HuH-7.5 (cell line): ENCODE measurements at regions not wholly inside any gene's neighbourhood (a gene's known extent, or its start where the extent isn't known, plus 50 kb on each side); places are given as distances from the start of the nearest gene placed in this dataset.

Source experiments
- DNase-seq: peaks from one replicate; pipeline ENCODE4 v3.0.0; 2011; ENCODE audit warnings: low spot score

DNA sequence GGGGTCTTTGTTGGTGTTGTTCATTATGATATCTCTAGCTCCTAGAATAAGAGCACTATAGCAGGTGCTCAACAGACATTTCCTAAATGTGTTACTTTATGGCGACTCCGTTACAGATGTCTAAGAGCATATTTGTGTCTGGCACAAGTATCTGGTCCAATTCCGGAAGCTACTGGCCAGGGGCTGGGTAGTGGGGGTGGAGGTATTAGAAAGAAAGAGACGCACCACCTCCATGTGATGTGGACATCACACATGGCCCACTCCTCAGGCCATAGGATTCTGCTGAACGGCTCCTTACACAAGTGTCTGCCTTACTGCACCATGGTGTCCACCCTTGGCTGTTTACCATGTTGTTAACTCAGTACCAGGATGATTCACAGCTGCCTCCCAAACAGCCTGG is 296.8 kb upstream of the MKI67 start:
- no peak for DNase-seq

DNA sequence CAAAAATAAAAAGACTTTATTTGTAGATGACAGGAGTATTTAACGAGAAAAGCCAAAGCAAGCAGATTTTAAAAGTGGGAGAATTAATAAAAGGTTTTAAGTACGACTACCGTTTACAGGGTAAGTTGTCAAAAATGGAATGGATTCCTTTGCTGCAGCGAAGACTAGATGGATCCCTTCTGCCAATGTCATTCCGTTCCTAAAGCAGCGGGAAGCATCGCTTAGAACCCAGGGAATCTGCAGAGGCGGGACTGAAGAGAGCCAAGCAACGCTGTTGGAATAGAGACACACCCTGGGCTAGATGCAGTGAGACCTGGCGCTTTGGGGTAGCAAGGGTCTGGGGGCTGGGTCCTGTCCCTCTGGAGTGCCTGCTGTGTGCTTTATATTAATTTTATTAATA is 303.1 kb upstream of the MKI67 start:
- DNase-seq: no peak

DNA sequence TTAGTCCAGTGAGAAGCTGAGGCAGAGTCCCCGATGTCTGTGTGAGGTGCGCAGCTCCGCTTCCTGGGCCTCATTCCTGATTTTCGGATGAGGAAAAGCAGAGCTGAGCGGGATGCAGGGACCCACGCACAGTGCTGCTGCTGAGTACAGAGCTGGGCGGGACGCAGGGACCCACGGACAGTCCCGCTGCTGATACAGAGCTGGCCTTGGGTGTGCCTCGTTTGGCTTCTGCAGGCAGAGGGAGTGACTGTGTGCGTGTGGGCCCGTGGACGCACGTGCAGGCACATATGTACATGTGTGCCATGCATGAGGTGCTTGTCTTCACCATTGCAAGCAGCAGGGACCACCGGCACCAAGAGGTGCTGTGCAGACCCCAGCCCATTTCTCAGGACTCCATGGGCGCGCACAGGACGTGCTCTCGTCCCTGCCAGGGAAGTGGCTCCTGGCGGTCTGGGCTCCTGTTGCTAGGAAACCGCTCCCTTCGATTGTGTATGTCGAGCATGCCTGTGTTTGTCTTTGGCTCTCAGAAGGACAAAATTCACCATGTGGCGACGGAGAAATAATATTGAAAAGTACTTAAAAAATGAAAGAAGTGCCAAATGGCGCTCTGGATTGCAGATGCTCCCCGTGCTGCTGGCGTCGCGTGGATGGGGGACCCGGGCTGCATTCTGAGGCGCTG is 303.8 kb upstream of the MKI67 start:
- no peak for DNase-seq

DNA sequence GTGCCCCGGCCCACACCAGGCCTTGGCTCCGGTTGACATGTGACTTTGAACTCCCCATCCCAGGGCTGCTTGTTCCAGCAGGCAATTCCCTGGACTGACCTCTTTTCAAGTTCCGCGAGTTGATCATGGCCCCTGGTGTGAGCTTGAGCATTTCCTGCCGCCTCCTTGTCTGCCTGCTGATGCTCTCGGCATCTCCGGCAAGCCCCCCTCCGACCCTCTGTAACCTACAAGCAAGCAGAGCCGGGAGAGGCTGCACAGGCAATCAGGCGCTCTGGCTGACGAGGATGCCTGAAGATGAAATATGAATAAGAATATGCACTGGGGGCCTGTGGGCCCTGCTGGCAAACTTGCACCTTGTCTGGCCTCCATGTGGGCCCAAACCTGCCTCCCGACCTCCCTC is 304.9 kb upstream of the MKI67 start:
- DNase-seq: no peak

DNA sequence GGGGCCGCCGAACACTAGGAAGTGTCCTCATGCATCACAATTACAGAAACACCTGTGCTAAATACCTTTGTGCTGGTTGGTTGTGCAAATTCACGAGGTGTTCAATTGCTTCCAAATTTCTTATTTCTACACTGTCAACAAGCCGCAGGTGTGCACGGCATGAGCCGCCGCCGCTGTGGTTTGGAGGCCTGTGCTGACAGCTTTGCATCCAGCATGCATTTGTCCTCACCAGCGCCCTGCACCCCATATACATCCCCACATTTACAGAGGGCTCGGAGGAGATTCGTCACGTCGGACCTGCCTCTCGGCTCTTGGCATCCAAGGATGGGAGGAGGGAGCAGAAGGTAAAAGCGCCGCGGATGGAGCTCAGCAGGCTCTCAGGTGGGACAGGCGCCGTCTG is 305.3 kb upstream of the MKI67 start:
- no peak for DNase-seq

DNA sequence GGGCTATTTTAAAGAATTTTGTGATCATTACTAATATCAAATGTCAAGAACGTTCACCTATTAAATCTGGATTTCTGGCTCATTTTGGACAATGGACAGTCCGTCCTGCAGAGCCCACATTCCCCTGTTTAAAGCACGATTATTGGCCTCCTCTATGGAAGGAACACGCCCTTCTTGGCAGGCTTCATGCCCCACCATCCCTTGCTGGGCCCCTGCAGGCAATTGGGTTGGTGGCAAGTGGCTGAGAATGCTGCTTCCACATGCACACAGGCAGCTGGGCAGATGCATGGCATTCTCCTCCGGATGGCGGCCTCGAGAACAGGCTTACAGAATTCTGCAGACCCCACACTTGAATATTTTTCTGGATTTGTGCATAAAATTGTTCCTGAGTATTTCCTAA is 305.8 kb upstream of the MKI67 start:
- DNase-seq: no peak

DNA sequence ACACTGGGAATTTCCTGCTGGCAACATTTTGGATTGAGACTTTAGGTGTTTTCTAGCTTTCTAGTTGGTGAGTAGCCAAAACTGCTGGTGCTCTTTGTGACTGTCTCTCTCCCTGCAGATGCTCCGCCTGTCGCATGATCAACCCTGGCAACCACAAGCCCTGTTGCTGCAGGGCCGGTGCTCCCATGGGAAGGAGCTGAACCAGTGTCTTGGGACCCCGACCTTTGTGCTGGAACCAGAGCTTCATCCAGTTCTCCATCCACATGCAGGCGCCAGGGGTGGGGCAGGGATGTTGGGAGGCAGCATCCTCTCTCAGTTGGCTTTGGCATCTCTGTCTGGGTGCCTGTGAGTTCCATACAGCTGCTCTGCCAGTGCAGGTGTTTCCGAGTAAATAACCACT is 306.2 kb upstream of the MKI67 start:
- no peak for DNase-seq

DNA sequence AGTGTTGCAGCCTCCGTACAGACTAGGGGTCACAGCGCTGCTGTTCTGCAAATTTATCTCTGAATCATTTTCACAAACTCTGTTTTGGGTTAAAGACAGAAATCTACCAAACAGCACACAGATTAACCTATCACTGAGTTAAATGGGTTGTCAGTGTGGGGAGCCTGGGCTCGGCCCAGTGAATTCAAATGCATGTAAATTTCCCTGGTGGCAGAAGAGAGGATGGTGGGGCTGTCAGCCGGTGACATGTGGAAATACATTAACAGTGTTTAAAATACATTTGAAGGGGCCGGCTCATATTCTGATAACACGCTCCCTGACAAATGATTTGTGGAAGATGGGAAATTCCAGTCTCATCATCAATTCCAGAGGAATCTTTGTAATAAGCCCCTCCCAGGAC is 309.6 kb upstream of the MKI67 start:
- no peak for DNase-seq

DNA sequence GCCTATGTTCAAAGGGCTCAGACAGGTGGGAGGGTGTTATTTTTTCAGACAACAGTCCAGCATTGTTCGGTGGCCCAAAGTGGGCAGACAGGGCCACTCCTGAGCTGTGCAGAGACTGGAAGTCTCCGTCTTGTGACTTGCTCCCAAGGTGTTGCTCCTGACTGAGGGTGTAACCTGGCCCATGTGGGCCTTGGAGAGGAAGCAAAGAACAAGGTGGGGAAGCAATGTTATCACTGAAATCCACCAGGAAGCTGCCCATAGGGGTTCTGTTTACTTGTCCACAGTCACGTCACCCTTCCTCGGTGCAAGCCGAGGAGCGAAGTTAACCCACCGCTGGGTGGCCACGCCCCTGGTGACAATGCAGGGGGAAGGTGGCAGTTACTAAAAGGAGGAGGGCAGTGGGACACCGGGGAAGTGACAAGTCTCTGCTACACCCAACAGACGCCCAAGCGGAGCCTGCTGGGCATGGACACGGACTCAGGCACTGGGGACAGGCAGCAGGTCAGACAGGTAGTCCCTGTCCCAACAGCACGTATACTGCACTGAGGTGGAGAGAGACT is 311.6 kb upstream of the MKI67 start:
- DNase-seq: no peak

DNA sequence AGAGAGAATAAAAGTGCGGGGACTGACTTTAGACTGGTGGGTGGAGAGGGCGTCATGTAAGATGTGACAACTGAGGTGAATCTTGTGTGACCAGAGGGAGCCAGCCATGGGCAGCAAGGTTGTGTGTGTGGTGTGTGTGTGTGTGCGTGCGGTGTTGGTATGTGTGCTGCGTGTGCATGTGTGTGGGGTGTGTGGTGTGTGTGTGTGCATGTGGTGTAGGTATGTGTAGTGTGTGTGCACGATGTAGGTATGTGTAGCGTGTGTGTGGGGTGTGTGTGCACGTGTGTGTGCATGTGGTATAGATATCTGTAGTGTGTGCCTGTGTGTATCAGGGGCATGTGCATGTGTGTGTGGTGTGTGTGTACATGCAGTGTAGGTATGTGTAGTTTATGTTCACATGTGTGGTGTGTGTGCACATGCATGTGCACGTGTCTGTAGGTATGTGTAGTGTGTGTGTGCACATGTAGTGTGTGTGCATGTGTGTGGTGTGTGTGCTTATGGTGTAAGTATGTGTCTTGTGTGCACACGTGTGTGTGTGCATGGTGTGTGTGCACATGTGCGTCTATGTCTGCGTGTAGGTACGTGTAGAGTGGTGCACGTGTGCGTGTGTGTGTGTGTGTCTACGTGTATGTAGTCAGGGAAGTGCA is 312.3 kb upstream of the MKI67 start:
- no peak for DNase-seq

DNA sequence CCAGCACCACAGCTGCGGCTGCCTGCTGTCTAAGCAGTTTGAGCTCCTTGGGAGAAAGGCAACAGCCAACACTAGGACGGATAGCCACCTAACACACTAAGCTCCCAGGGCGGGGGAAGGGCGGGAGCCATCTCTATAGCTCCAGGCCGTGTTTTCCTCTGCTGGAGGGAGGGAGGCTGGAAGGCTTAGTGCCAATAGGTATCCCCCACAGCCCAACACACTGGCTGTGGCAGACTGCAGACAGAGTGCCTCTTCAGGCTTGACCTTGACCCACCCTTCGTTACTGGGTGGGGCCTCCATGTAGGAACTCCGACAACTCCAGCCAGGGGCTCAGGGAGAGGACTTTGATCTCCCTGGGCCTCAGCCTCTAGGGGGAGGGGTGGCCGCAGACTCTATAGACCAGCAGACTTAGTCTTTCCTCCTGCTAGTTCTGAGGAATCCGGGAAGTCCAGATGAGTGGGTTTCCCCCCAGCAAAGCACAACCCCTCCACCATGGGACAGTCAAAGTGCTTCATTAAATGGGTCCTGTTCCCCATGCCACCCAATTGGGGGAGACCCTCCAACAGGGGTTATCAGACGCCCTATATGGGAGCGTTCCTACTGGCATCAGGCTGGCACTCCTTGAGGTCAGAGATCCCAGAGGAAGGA is 314.4 kb upstream of the MKI67 start:
- no peak for DNase-seq

DNA sequence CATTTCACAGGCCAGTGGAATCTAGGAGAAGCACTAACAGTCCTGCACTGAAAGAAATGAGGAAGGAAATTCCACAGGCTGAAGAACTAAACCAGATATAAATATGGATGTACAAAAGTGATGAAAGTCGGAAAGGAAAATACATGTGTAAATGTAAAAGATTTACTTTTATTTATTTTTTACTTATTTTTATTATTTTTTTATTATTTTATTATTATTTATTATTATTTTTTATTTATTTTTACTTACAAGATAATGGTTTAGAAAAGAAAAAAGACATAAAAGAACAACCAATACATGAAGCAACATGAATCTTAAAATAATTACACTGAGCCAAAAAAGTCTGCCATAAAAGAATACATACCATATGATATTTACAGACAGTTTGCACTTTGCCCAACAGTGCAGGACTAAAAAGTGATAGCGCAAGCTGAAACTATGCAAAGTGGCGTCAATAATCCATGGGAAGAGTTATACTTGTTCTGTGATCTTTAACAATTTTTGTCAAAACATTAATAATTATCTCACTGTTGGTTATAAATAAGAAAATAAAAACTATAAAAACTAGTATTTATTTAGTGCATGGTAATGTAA is 317.8 kb upstream of the MKI67 start:
- DNase-seq: no peak

DNA sequence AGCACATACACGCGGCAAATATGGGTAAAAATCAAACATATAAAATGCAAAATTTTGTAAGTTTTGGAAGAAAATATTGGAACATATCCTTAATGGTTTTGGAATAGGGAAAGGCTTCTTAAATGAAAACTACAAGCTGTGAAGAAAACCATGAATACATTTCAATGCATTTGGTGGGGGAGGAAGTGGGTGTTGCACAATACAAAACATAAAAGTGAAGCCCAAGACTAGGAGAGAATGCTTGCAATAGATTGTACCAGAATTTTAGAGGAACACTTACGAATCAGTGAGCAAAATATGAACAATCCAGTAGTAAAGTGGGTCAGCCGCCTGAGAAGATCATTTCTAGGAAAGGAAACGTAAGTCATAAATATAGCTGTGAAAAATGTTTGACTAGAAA is 322.6 kb upstream of the MKI67 start:
- no peak for DNase-seq

DNA sequence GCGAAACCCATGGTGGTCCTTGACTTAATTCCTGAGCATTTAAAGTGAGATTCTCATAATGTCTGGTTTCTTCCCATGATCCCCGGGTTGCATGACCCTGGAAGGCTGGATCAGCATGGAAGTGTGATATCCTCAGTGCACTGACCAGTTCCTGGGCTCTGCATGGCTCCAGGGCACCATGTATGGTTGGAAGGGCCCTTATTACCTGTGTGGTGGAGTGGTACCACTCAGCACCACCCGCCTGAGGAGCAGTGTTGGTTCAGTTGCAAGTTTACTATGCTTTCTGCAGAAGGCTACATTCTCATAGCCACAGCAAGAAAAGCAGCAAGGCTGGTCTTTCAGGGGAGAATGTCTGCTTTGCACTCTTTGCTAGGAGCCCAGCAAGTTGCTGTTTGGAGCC is 325.7 kb upstream of the MKI67 start:
- DNase-seq: no peak

DNA sequence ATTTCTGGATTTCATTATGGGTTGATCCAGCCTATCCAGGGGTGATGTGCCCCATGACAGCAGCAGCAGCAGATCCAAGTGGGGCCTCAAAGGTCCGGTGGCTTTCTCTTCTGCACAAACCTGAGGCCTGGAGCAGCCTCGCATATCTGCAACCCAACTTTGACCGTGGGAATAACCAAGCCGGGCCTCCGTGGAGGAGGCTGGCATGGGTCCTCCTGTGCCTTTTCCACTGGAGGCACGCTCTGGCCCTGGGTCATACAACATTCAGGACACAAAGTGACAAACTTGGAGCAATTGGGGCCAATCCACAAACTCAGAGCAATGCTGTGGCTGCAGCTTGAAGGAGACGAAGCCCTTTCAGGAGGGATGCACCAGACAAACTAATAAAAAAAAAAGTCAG is 330.0 kb upstream of the MKI67 start:
- DNase-seq: no peak

DNA sequence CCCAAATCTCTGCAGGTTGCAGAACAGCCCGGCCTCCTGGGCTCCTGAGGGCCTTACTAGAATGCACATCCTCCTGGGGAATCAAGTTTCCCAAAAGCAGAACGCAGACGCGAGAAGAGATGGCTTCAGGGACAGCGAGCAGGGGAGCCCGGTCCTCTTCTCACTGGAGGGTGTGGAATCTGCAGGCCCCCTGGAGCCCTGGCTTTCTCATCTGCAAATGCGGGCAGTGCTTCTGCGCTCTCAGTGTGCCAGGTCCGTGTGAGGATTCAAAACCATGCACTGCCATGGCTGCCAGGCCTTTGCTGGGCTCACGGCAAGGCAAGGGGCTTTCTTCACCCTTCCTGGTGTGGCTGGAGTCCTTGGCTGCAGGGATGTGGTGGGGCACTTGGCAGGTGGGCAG is 330.9 kb upstream of the MKI67 start:
- no peak for DNase-seq

DNA sequence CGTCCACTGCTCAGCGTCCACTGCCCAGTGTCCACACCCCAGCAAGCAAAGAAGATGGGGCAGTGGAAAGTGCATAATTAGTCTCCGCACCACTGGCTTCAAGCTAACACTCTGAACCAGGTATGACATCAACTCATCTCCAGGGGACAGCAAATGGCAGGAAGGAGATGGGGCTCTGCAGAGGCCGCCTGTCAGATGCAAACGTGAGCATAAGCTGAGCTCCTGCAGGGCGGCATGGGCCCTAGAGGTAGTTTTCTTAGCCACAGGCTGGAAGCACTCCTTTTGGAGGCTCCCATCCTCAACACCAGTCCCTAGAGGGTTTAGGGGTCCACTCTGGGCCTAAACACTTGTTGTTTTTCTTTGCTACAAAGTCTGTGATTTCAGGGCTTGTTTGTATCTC is 335.8 kb upstream of the MKI67 start:
- DNase-seq: no peak

DNA sequence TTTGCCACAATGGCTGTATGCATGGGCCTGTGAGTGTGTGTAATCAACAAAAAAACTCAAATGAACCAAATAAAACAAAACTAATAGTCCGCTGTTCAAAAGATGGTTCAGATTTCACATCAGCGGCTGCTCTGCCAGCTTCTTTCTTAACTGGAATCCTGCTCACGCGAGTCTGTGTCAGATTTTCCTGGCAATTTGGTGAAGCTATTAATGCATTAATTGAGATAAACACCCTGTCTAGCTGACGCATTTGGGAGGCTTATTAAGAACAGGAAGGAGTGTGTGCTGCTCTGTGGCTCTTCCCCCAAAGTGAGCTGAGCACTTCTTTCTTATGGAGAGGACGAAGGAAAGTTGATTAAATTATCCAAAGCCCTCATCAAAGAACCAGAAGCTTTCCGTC is 336.6 kb upstream of the MKI67 start:
- DNase-seq: no peak

DNA sequence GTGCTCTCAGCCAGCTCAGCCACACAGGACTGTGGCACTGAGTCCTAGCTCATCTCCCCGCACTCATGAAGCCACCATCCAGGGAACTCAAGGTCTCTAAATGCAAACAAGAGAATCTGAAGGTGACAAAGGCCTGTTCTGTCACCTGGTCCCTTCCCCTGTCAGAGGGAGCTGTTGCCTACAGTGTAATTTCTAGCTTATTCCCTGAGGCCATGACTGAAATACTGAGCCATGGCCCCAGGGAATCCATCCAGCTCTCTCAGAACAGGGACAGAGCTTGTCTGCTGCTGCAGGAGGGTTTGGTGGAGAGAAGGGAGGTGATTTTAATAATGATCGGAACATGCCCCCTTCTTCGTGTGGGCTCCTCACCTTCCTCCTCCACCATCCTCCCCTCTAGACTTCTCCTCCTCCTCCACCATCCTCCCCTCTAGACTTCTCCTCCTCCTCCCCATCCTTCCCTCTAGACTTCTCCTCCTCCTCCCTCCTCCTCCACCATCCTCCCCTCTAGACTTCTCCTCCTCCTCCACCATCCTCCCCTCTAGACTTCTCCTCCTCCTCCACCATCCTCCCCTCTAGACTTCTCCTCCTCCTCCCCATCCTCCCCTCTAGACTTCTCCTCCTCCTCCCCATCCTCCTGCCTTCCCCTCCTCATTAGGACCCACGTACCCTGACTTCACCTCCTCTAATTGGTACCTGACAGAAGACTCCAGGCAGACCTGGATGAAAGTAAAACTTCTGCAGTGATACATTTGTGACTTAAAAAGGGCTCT is 338.0 kb upstream of the MKI67 start:
- no peak for DNase-seq

DNA sequence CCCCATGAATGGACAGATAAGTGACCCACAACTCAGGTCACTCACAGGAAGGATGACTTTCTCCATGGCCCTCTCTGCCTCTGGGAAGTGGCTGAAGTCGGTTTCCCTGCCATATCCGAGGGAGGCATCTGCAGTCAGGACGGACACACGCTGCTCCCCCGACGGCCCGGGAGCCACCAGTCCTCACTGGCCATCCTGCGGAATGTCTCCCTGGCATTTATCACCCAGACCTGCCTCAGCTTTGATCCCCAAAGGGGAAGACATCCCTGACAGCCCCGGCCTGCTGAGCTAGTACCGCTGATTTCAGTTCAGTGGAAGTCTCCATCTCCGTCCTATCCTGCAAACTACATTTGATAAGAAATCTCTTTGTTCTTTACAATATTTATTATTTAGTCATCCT is 339.5 kb upstream of the MKI67 start:
- DNase-seq: no peak

DNA sequence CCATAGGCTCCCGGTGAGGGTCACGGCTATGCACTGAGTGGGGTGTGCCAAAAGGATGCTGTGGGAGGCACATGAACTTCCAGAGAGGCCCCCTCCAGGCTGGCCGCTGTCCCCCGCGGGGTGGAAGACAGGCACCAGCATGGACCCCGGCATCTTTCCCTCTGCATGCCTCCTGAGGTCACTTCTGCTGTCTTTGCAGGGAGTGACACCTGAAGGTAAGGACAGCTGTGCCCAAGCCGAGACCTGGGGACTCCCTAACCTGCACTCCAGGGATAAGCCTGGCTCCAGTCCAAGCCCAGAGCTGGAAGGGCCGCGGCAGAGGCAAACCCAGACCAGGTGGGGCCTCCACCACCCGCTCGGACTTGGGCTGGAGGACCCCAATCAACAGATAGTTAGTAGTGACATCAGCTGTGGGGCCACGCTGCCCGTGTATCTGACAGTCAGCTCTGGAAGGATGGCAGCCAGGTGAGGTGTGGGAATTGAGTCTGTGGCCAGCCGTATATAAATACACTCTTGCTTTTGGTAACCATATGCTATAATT is 340.7 kb upstream of the MKI67 start:
- no peak for DNase-seq

DNA sequence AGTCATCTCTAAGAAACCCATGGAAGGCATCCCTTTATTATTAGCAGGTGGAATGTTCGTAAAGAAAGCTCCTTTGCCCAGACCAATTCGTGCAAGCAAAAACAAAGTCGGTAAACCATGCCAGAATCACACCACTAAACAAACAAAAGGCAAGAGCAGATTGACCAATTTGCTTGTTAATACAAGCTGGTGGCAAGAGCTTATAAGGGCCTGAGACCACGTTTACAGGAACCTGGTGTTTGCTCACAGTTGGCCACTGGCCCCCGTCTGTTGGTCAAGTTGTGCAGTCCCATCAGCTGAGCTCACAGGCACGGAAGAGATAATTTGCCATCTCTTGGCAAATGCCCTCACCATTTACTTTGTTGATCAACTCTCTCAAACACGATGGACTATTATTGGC is 342.2 kb upstream of the MKI67 start:
- no peak for DNase-seq
